CD14-positive monocyte (primary cell): ENCODE measurements at regions not wholly inside any gene's neighbourhood (a gene's known extent, or its start where the extent isn't known, plus 50 kb on each side); places are given as distances from the start of the nearest gene placed in this dataset.

Source experiments
- DNase-seq, 3 donors: peaks; one replicate each; pipeline ENCODE4 v3.0.0-alpha.2; 2011 to 2022
- H2AFZ ChIP-seq: 2 replicates; pipeline ENCODE4 v1.6.0; 2012; ENCODE audit warnings: mild to moderate bottlenecking, low read depth, low read length, inconsistent platforms; ENCODE audit not compliant: insufficient read depth, poor library complexity, severe bottlenecking
- H3K27ac ChIP-seq, 2 donors: 1 replicate in 1 of 2; 2 replicates in 1 of 2; pipeline ENCODE4 v1.5.1; 2012 to 2013; ENCODE audit warnings: low read length in 2 of 2, control low read depth in 1 of 2, inconsistent platforms in 1 of 2, low read depth in 1 of 2, mild to moderate bottlenecking in 1 of 2
- H3K27me3 ChIP-seq, 2 donors: one replicate each; pipeline versions ENCODE4 v1.6.0 to v1.6.1; 2011 to 2013; ENCODE audit warnings: low read length in 2 of 2; ENCODE audit not compliant: control insufficient read depth in 2 of 2, insufficient read depth in 2 of 2
- H3K36me3 ChIP-seq, 2 donors: replicated peaks in 1 of 2; 1 replicate in 1 of 2; 2 replicates in 1 of 2; pipeline versions ENCODE4 v1.5.1 to v1.6.1; 2012 to 2013; ENCODE audit warnings: low read length in 2 of 2, control low read depth in 1 of 2, inconsistent platforms in 1 of 2, mild to moderate bottlenecking in 1 of 2; ENCODE audit not compliant: insufficient read depth in 2 of 2, control insufficient read depth in 1 of 2
- H3K4me1 ChIP-seq, 2 donors: 1 replicate in 1 of 2; 2 replicates in 1 of 2; pipeline versions ENCODE4 v1.5.1 to v1.6.1; 2012 to 2013; ENCODE audit warnings: low read length in 2 of 2, control low read depth in 1 of 2, inconsistent platforms in 1 of 2, mild to moderate bottlenecking in 1 of 2, moderate library complexity in 1 of 2; ENCODE audit not compliant: insufficient read depth in 2 of 2, control insufficient read depth in 1 of 2
- H3K4me2 ChIP-seq: replicated peaks from 2 replicates; pipeline ENCODE3; 2012; ENCODE audit warnings: low read length, moderate library complexity, mild to moderate bottlenecking; ENCODE audit not compliant: poor library complexity, severe bottlenecking; ENCODE audit errors: extremely low read depth
- H3K4me3 ChIP-seq, 3 experiments: fragments of 200-600 bp in 1 of 3; sonication (generic) in 1 of 3; replicated peaks in 1 of 3; 1 replicate in 2 of 3; 2 replicates in 1 of 3; pipeline ENCODE4 v1.5.1; 2011 to 2013; ENCODE audit warnings: low read length in 3 of 3, mild to moderate bottlenecking in 3 of 3, control low read depth in 2 of 3, low read depth in 2 of 3, inconsistent platforms in 1 of 3, moderate library complexity in 1 of 3
- H3K79me2 ChIP-seq: 2 replicates; pipeline ENCODE4 v1.6.0; 2012; ENCODE audit warnings: mild to moderate bottlenecking, control low read depth, inconsistent platforms, low read length, moderate library complexity; ENCODE audit not compliant: insufficient read depth
- H3K9ac ChIP-seq: 2 replicates; pipeline ENCODE4 v1.6.0; 2017; ENCODE audit warnings: low read length, mild to moderate bottlenecking; ENCODE audit not compliant: insufficient read depth, poor library complexity, severe bottlenecking
- H3K9me3 ChIP-seq, 2 donors: replicated peaks in 1 of 2; 1 replicate in 1 of 2; 2 replicates in 1 of 2; pipeline versions ENCODE4 v1.5.1 to v1.6.1; 2012 to 2013; ENCODE audit warnings: low read length in 2 of 2, control low read depth in 1 of 2; ENCODE audit not compliant: control insufficient read depth in 1 of 2, insufficient read depth in 1 of 2
- H4K20me1 ChIP-seq: 2 replicates; pipeline ENCODE4 v1.6.0; 2012; ENCODE audit warnings: mild to moderate bottlenecking, low read length, control low read depth, moderate library complexity; ENCODE audit not compliant: insufficient read depth
- H3K27ac Mint-ChIP-seq, 7 donors: one replicate each; pipeline ENCODE4 v1.8.0; 2020; ENCODE audit warnings: mild to moderate bottlenecking in 7 of 7, mixed read lengths in 7 of 7, moderate library complexity in 6 of 7, inconsistent platforms in 2 of 7
- H3K27me3 Mint-ChIP-seq, 3 donors: one replicate each; pipeline ENCODE4 v1.8.0; 2021 to 2022; ENCODE audit warnings: low read depth in 3 of 3, mild to moderate bottlenecking in 3 of 3, mixed read lengths in 3 of 3, moderate library complexity in 3 of 3, inconsistent platforms in 1 of 3
- H3K36me3 Mint-ChIP-seq, 2 donors: one replicate each; pipeline ENCODE4 v1.8.0; 2020; ENCODE audit warnings: mixed read lengths in 2 of 2, inconsistent platforms in 1 of 2, mild to moderate bottlenecking in 1 of 2
- H3K4me1 Mint-ChIP-seq: one replicate; pipeline ENCODE4 v1.8.0; 2020; ENCODE audit warnings: mild to moderate bottlenecking, mixed read lengths
- H3K4me3 Mint-ChIP-seq, 2 donors: one replicate each; pipeline ENCODE4 v1.8.0; 2020; ENCODE audit warnings: mild to moderate bottlenecking in 2 of 2, mixed read lengths in 2 of 2, moderate library complexity in 1 of 2
- H3K9me3 Mint-ChIP-seq, 7 donors: one replicate each; pipeline ENCODE4 v1.8.0; 2020 to 2022; ENCODE audit warnings: mixed read lengths in 7 of 7, mild to moderate bottlenecking in 6 of 7, moderate library complexity in 6 of 7, inconsistent platforms in 2 of 7
- CTCF ChIP-seq: fragments of 200-600 bp; IDR thresholded peaks from one replicate; pipeline ENCODE4 v1.8.0; 2022; ENCODE audit warnings: antibody characterized with exemption, mild to moderate bottlenecking
- WGBS: methylation state at CpG from one replicate; pipeline ENCODE4 v1.1.5; 2013; ENCODE audit warnings: missing lambda C conversion rate; ENCODE audit not compliant: insufficient coverage; 5-methylcytosine and 5-hydroxymethylcytosine counted together
- intact Hi-C, 2 donors: fragments of 100-400 bp; cut with micrococcal nuclease; formaldehyde crosslinking; loops; one replicate each; pipeline versions ENCODE4 v1.15.0 to v1.15.1; 2023

- H3K27me3 Mint-ChIP-seq, result peaks cover 0 to 1% (median 1%) of the 10 kb centered on the region in 3 donors
Measured at GRCh38 chr6:145538989-145539388, 196.3 kb downstream of the EPM2A start.

GRCh38 chr6:145539831-145540230, 195.5 kb downstream of the EPM2A start:
- Mint-ChIP-seq H3K36me3 (no peaks in the 10 kb centered on the region), H3K27ac (no peak overlapping the region)

More at GRCh38 chr6:145538989-145539388, 196.3 kb downstream of the EPM2A start:
- intact Hi-C loops, result no loop called here
- Histone ChIP-seq H3K27me3 (no peaks in the 10 kb centered on the region), H4K20me1 (no peaks in the 10 kb centered on the region), H2AFZ (no peak overlapping the region), H3K79me2 (no peaks in the 10 kb centered on the region), H3K9me3 (peaks cover 3 to 6% of the 10 kb centered on the region in 2 donors), H3K36me3 (no peaks in the 10 kb centered on the region), H3K4me2 (no peak overlapping the region), H3K27ac (no peak overlapping the region), H3K4me1 (no peaks in the 10 kb centered on the region), H3K4me3 (no peak overlapping the region), H3K9ac (no peak overlapping the region)
- no peaks in the 10 kb centered on the region for H3K36me3 Mint-ChIP-seq
- no peak overlapping the region for H3K4me3 Mint-ChIP-seq
- H3K27ac Mint-ChIP-seq, result no peak overlapping the region
- no peak for DNase-seq
- TF ChIP-seq CTCF, result no peak
- H3K4me1 Mint-ChIP-seq, result no peaks in the 10 kb centered on the region
- peaks cover 0 to 10% (median 4%) of the 10 kb centered on the region in 7 donors for H3K9me3 Mint-ChIP-seq
- WGBS, result no CpG with 5 or more reads among the region's 1 CpG

More at GRCh38 chr6:145539831-145540230, 195.5 kb downstream of the EPM2A start:
- no peaks in the 10 kb centered on the region for H3K36me3 ChIP-seq
- Mint-ChIP-seq H3K27me3 (peaks cover 0 to 1% (median 1%) of the 10 kb centered on the region in 3 donors), H3K4me3 (no peak overlapping the region), H3K9me3 (peaks cover 0 to 10% (median 4%) of the 10 kb centered on the region in 7 donors), H3K4me1 (no peaks in the 10 kb centered on the region)
- intact Hi-C loops, result no loop called here
- H3K9ac ChIP-seq, result no peak overlapping the region
- no peak for TF ChIP-seq CTCF
- no peak overlapping the region for H3K4me3 ChIP-seq
- peaks cover 3 to 6% of the 10 kb centered on the region in 2 donors for H3K9me3 ChIP-seq
- no peak for DNase-seq
- H3K4me1 ChIP-seq, result no peaks in the 10 kb centered on the region
- 71% methylated on average over 1 of the region's 3 CpGs for WGBS
- H3K4me2 ChIP-seq, result no peak overlapping the region
- H2AFZ ChIP-seq, result no peak overlapping the region
- no peaks in the 10 kb centered on the region for H3K27me3 ChIP-seq
- no peaks in the 10 kb centered on the region for H4K20me1 ChIP-seq
- no peak overlapping the region for H3K27ac ChIP-seq
- no peaks in the 10 kb centered on the region for H3K79me2 ChIP-seq
